ENCODE measurements at regions not wholly inside any gene's neighbourhood (a gene's known extent, or its start where the extent isn't known, plus 50 kb on each side); places are given as distances from the start of the nearest gene placed in this dataset.
"Not testable (repeated sequence)": the region's sequence is repeated elsewhere in the genome, so short reads cannot be mapped to it uniquely, and the experiment has no call there.

DNA sequence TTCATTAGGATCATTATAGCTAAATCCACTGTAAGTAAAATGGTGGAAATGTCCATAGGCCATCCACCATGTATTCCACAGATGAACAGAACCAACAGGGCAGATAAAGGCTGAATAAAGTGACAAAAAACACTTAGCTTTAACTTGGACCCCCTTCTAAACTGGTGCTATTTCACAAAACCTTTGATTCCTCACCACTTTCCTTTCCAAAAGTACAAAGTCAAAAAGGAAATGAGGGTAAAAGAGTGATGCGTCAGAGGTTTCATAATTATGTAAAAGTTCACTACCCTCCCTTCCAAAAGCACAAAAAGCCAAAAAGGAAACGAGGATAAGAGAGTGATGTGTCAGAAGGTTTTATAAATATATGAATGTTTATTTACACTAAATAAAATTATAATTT, 172.2 kb downstream of the TBX15 start:
- DNase-seq: no peak
- no peak overlapping the region for H3K4me3 ChIP-seq (ENCODE audit: low read length in 3 of 3)
- no peak for FAIRE-seq

DNA sequence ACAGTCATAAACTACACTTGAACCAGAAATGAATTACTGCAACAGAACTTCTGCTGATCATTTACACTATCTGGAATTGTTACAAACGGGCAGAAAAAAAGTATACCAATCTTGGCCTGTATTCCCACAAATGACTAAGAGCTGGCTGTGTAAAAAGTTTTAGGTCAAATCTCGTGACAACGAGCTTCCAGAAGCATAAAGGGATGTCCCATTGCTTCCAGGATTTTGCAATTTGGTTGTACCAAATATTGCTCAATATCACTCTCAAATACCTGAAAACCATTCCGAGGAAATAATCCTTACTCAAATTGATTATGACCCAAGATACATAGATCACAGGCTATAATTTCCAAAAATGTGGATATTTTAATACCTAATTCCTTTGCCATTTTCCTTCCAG, 175.6 kb downstream of the TBX15 start:
- DNase-seq: no peak
- Histone ChIP-seq H3K4me3 (ENCODE audit: low read length in 3 of 3) (no peak overlapping the region), H3K9me3 (ENCODE audit: control insufficient read depth in 2 of 3, insufficient read depth in 1 of 3, low read length in 3 of 3) (no peaks in the 10 kb centered on the region), H3K27ac (ENCODE audit: low read depth in 2 of 2, low read length in 2 of 2) (no peak overlapping the region), H3K9ac (ENCODE audit: low read length in 3 of 3) (no peak overlapping the region), H3K27me3 (ENCODE audit: control insufficient read depth, insufficient read depth, low read length) (no peaks in the 10 kb centered on the region), H3K36me3 (ENCODE audit: control insufficient read depth in 2 of 3, insufficient read depth in 3 of 3, low read length in 3 of 3) (no peaks in the 10 kb centered on the region), H3K4me1 (ENCODE audit: control insufficient read depth in 2 of 3, insufficient read depth in 2 of 3, low read depth in 1 of 3, low read length in 3 of 3) (no peaks in the 10 kb centered on the region)
- TF ChIP-seq, protein P1, sequence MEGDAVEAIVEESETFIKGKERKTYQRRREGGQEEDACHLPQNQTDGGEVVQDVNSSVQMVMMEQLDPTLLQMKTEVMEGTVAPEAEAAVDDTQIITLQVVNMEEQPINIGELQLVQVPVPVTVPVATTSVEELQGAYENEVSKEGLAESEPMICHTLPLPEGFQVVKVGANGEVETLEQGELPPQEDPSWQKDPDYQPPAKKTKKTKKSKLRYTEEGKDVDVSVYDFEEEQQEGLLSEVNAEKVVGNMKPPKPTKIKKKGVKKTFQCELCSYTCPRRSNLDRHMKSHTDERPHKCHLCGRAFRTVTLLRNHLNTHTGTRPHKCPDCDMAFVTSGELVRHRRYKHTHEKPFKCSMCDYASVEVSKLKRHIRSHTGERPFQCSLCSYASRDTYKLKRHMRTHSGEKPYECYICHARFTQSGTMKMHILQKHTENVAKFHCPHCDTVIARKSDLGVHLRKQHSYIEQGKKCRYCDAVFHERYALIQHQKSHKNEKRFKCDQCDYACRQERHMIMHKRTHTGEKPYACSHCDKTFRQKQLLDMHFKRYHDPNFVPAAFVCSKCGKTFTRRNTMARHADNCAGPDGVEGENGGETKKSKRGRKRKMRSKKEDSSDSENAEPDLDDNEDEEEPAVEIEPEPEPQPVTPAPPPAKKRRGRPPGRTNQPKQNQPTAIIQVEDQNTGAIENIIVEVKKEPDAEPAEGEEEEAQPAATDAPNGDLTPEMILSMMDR (IDR thresholded peaks at IDR 0.05; ENCODE audit: borderline replicate concordance, extremely low read depth, insufficient read depth): no peak
- intact Hi-C loops (cut with DNase I): no loop called here
- FAIRE-seq: no peak

More for the DNA sequence above, 172.2 kb downstream of the TBX15 start:
- TF ChIP-seq, protein P1 (IDR thresholded peaks at IDR 0.05; ENCODE audit: borderline replicate concordance, extremely low read depth, insufficient read depth): no peak
- Histone ChIP-seq H3K4me1 (ENCODE audit: control insufficient read depth in 2 of 3, insufficient read depth in 2 of 3, low read depth in 1 of 3, low read length in 3 of 3) (no peaks in the 10 kb centered on the region), H3K27ac (ENCODE audit: low read depth in 2 of 2, low read length in 2 of 2) (no peak overlapping the region), H3K27me3 (ENCODE audit: control insufficient read depth, insufficient read depth, low read length) (no peaks in the 10 kb centered on the region), H3K9me3 (ENCODE audit: control insufficient read depth in 2 of 3, insufficient read depth in 1 of 3, low read length in 3 of 3) (no peaks in the 10 kb centered on the region), H3K9ac (ENCODE audit: low read length in 3 of 3) (no peak overlapping the region), H3K36me3 (ENCODE audit: control insufficient read depth in 2 of 3, insufficient read depth in 3 of 3, low read length in 3 of 3) (no peaks in the 10 kb centered on the region)
- intact Hi-C loops (cut with DNase I): no loop called here

DNA sequence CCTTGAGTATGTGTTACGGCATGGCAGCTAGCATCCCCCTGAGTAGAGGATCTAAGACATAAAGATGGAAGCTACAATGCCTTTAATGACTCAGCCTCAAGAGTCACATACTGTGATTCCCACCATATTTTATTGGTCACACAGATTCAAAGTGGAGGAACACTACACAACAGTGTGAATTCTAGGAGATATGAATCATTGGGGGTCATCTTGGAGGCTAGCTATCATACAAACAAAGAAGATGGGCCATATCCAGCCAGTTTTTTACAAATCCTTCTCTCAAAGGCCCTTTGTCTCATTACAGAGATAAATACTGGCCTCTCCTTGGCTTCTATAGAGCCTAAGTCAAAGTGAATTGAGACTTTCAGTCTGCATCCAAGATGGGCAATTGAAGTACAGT, 177.0 kb downstream of the TBX15 start:
- Histone ChIP-seq H3K27ac (ENCODE audit: low read depth in 2 of 2, low read length in 2 of 2) (no peak overlapping the region), H3K27me3 (ENCODE audit: control insufficient read depth, insufficient read depth, low read length) (no peaks in the 10 kb centered on the region), H3K36me3 (ENCODE audit: control insufficient read depth in 2 of 3, insufficient read depth in 3 of 3, low read length in 3 of 3) (no peaks in the 10 kb centered on the region), H3K9me3 (ENCODE audit: control insufficient read depth in 2 of 3, insufficient read depth in 1 of 3, low read length in 3 of 3) (no peaks in the 10 kb centered on the region), H3K4me3 (ENCODE audit: low read length in 3 of 3) (no peak overlapping the region), H3K4me1 (ENCODE audit: control insufficient read depth in 2 of 3, insufficient read depth in 2 of 3, low read depth in 1 of 3, low read length in 3 of 3) (no peaks in the 10 kb centered on the region), H3K9ac (ENCODE audit: low read length in 3 of 3) (no peak overlapping the region)
- TF ChIP-seq, protein P1 (IDR thresholded peaks at IDR 0.05; ENCODE audit: borderline replicate concordance, extremely low read depth, insufficient read depth): no peak
- DNase-seq (no peak), FAIRE-seq (no peak)
- intact Hi-C loops (cut with DNase I): no loop called here

DNA sequence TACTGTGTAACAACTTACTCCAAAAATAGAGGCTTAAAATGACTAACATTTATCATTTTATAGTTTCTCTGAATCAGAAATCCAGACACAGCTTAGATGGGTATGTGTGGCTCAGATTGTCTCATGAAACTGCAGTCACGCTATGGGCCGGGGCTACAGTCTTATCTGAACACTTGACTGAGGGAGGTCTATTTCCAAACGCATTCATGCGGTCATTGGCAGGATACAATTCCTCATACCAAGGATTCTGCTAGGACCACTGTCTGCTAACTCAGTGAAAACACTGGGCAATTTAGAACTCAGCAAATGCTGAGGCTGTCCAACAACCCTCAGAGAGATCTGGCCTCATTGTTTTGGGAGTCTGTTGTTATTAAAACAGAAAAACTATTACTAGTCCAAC, 178.6 kb downstream of the TBX15 start:
- no peaks in the 10 kb centered on the region for H3K9me3 ChIP-seq (ENCODE audit: control insufficient read depth in 2 of 3, insufficient read depth in 1 of 3, low read length in 3 of 3)
- intact Hi-C loops (cut with DNase I): no loop called here
- H3K9ac ChIP-seq (ENCODE audit: low read length in 3 of 3): no peak overlapping the region
- TF ChIP-seq, protein P1 (IDR thresholded peaks at IDR 0.05; ENCODE audit: borderline replicate concordance, extremely low read depth, insufficient read depth): no peak
- no peaks in the 10 kb centered on the region for H3K4me1 ChIP-seq (ENCODE audit: control insufficient read depth in 2 of 3, insufficient read depth in 2 of 3, low read depth in 1 of 3, low read length in 3 of 3)
- H3K4me3 ChIP-seq (ENCODE audit: low read length in 3 of 3): no peak overlapping the region
- H3K27ac ChIP-seq (ENCODE audit: low read depth in 2 of 2, low read length in 2 of 2): no peak overlapping the region
- FAIRE-seq: no peak
- no peak for DNase-seq
- no peaks in the 10 kb centered on the region for H3K27me3 ChIP-seq (ENCODE audit: control insufficient read depth, insufficient read depth, low read length)
- no peaks in the 10 kb centered on the region for H3K36me3 ChIP-seq (ENCODE audit: control insufficient read depth in 2 of 3, insufficient read depth in 3 of 3, low read length in 3 of 3)

DNA sequence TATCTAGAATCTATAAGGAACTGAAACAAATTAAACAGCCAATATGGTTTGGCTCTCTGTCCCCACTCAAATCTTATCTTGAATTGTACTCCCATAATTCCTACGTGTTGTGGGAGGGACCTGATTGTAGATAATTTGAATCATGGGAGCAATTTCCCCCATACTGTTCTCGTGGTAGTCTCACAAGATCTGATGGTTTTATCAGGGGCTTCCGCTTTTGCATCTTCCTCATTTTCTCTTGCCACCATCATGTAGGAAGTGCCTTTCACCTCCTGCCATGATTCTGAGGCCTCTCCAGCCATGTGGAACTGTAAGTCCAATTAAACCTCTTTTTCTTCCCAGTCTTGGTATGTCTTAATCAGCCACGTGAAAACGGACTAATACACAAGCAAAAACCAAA, 185.0 kb downstream of the TBX15 start:
- intact Hi-C loops (cut with DNase I); H3K9ac ChIP-seq (ENCODE audit: low read length in 3 of 3); H3K27me3 ChIP-seq (ENCODE audit: control insufficient read depth, insufficient read depth, low read length); FAIRE-seq; H3K27ac ChIP-seq (ENCODE audit: low read depth in 2 of 2, low read length in 2 of 2); H3K4me3 ChIP-seq (ENCODE audit: low read length in 3 of 3); H3K4me1 ChIP-seq (ENCODE audit: control insufficient read depth in 2 of 3, insufficient read depth in 2 of 3, low read depth in 1 of 3, low read length in 3 of 3); DNase-seq; H3K9me3 ChIP-seq (ENCODE audit: control insufficient read depth in 2 of 3, insufficient read depth in 1 of 3, low read length in 3 of 3); H3K36me3 ChIP-seq (ENCODE audit: control insufficient read depth in 2 of 3, insufficient read depth in 3 of 3, low read length in 3 of 3): not testable (repeated sequence)

Measured in kidney (tissue), 13 donors.